ENCODE measurements at regions not wholly inside any gene's neighbourhood (a gene's known extent, or its start where the extent isn't known, plus 50 kb on each side); places are given as distances from the start of the nearest gene placed in this dataset.

GRCh38 chr11:135046986-135047385, 634.9 kb upstream of the B3GAT1 start:
- TF ChIP-seq CTCF (IDR thresholded peaks at IDR 0.05): no peak
- no peak for TF ChIP-seq EZH2 (IDR thresholded peaks at IDR 0.05)
